GM12892 (cell line): ENCODE measurements at regions not wholly inside any gene's neighbourhood (a gene's known extent, or its start where the extent isn't known, plus 50 kb on each side); places are given as distances from the start of the nearest gene placed in this dataset.

Experiments used
- POLR2A ChIP-seq: IDR thresholded peaks from 2 replicates; pipeline ENCODE4 v1.6.1; 2011; ENCODE audit warnings: low read depth, low read length, control low read depth
- TAF1 ChIP-seq: IDR thresholded peaks from 2 replicates; pipeline ENCODE4 v1.6.1; 2011; ENCODE audit warnings: low read depth, mild to moderate bottlenecking, control low read depth, low read length, borderline replicate concordance

DNA sequence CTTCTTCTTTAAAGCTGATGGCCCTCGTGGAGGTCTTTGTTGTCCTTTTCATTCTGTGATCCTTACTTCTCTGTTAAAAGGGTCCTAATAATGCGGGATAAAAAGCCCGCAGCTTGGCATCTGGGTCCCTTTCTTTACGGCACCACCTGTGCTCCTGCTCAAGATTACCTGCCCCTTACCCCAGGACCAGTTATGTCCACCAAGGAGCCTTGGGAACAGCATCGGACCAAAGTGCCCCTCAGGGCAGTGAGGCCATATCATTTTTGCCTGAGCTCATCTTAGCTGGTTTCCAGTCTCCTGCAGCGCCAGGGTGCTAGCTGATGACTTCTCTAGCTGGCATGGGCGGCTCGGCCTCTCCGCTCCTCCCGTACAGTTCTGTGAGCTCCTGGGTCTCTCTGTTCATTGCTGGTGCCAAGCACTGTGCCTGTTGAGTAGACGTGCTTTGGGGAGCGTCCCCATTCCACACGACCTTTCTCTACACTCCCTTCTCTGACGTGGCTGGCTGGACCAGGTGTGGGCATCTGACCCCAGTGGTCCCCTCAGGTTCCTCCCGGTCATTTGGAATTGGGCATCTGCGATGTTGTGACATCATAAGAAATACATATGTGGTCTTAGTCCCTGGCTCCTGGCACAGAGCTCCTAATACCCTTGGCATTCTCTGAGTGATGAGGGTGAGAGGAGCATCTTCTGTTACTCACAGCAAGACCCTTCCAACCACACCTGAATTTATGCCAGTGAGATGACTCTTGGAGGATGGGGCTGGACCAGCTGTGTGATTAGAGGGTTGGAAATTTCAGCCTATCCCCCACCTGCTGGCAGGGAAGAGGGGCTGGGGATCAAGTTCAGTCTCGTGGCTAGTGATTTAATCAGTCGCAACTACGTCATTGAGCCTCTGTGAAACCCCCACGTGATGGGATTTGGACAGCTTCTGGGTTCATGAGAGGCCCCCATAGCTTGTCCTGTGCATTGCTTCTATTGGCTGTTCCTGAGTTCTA is 134.2 kb upstream of the HS6ST1 start:
- TF ChIP-seq POLR2A (no peak), TAF1 (no peak)
